Astrocyte of the cerebellum (primary cell): ENCODE measurements at regions not wholly inside any gene's neighbourhood (a gene's known extent, or its start where the extent isn't known, plus 50 kb on each side); places are given as distances from the start of the nearest gene placed in this dataset.

Experiments
- DNase-seq: peaks from one replicate; pipeline ENCODE4 v3.0.0-alpha.2; 2011; ENCODE audit warnings: low read depth
- H3K4me3 ChIP-seq: 2 replicates; pipeline ENCODE4 v1.5.1; 2011; ENCODE audit warnings: mild to moderate bottlenecking, low read depth, low read length, moderate library complexity
- CTCF ChIP-seq: IDR thresholded peaks from 2 replicates; pipeline ENCODE4 v1.5.1; 2012; ENCODE audit warnings: low read length, low read depth, moderate library complexity, mild to moderate bottlenecking; ENCODE audit errors: missing control alignments
- in situ Hi-C: cut with HindIII; loops from 2 replicates; pipeline ENCODE4 v1.10.0; 2017; ENCODE audit warnings: low sequenced_read_pairs

- TF ChIP-seq CTCF = no peak
- in situ Hi-C loops = no loop called here
- no peak for DNase-seq
- H3K4me3 ChIP-seq = no peak overlapping the region
These were observed 1025.8 kb upstream of the KLHL29 start for GRCh38 chr2:22359071-22359672.

- in situ Hi-C loops = no loop called here
These were observed 1024.1 kb upstream of the KLHL29 start for GRCh38 chr2:22360735-22361374.

GRCh38 chr2:22361571-22361970 is 1023.4 kb upstream of the KLHL29 start:
- no peak overlapping the region for H3K4me3 ChIP-seq
- in situ Hi-C loops = no loop called here
- no peak for TF ChIP-seq CTCF
- DNase-seq = no peak

More at GRCh38 chr2:22360735-22361374, 1024.1 kb upstream of the KLHL29 start:
- H3K4me3 ChIP-seq = no peak overlapping the region
- no peak for DNase-seq
- TF ChIP-seq CTCF = no peak

- DNase-seq = no peak
- in situ Hi-C loops = no loop called here
- no peak for TF ChIP-seq CTCF
- no peak overlapping the region for H3K4me3 ChIP-seq
These were observed 1009.9 kb upstream of the KLHL29 start for GRCh38 chr2:22375096-22375495.

GRCh38 chr2:22377268-22377667 is 1007.7 kb upstream of the KLHL29 start:
- in situ Hi-C loops = no loop called here
- no peak overlapping the region for H3K4me3 ChIP-seq
- no peak for DNase-seq
- no peak for TF ChIP-seq CTCF

GRCh38 chr2:22382479-22383169 is 1002.4 kb upstream of the KLHL29 start:
- DNase-seq = no peak
- TF ChIP-seq CTCF = no peak
- H3K4me3 ChIP-seq = no peak overlapping the region
- in situ Hi-C loops = no loop called here
